ENCODE measurements at regions not wholly inside any gene's neighbourhood (a gene's known extent, or its start where the extent isn't known, plus 50 kb on each side); places are given as distances from the start of the nearest gene placed in this dataset.

GRCh38 chr9:1701113-1701512 lies 314.0 kb upstream of the SMARCA2 start:
- no peak for TF ChIP-seq MAZ (IDR thresholded peaks at IDR 0.05; ENCODE audit: borderline replicate concordance, low read depth, low read length)
- no peak for TF ChIP-seq CHD2 (IDR thresholded peaks at IDR 0.05; ENCODE audit: low read length, partially characterized antibody)
- no peak for TF ChIP-seq CTCF (IDR thresholded peaks at IDR 0.05)
- no peak for TF ChIP-seq TP53 (CRISPR knock-in tag; IDR thresholded peaks at IDR 0.05)
- TF ChIP-seq REST (IDR thresholded peaks at IDR 0.05), result no peak
- no peak for TF ChIP-seq PHF8 (IDR thresholded peaks at IDR 0.05; ENCODE audit: borderline replicate concordance, low read depth)
- TF ChIP-seq MAX (IDR thresholded peaks at IDR 0.05), result no peak
- no peak for TF ChIP-seq HEYL (CRISPR knock-in tag; IDR thresholded peaks at IDR 0.05)
- no peak for TF ChIP-seq EP300 (IDR thresholded peaks at IDR 0.05)
- TF ChIP-seq POLR2A (IDR thresholded peaks at IDR 0.05; ENCODE audit: low read length), result no peak
- no peak for TF ChIP-seq KDM1A (IDR thresholded peaks at IDR 0.05; ENCODE audit: low read depth)
- TF ChIP-seq HMGXB4 (CRISPR knock-in tag; IDR thresholded peaks at IDR 0.05; ENCODE audit: borderline replicate concordance), result no peak
- TF ChIP-seq JUN (IDR thresholded peaks at IDR 0.05), result no peak
- no peak for TF ChIP-seq CHD4 (IDR thresholded peaks at IDR 0.05; ENCODE audit: borderline replicate concordance)

Data from A549 (cell line).